ENCODE measurements at regions not wholly inside any gene's neighbourhood (a gene's known extent, or its start where the extent isn't known, plus 50 kb on each side); places are given as distances from the start of the nearest gene placed in this dataset.

DNA sequence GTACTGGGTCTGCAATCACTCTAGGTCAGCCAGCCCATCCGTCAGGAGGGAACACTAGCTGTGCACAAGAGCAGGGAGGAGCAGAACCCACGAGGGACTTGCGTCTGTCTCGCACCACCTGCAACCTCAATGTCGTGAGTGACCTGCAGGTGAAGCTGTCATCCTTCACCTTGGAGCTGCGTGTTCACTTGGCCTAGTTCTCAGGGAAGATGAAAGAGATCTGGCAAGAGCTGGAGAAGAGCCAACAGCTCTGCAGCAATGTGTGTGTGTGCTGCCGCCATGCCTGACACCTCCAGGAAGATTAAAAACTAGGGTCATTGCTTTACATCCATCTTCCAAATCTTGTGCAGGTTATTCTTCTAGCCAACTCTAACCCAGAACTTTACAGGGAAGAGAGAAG lies 117.6 kb upstream of the MRI1 start:
- H3K4me3 ChIP-seq (ENCODE audit: low read length): no peak overlapping the region
- TF ChIP-seq, protein P1, sequence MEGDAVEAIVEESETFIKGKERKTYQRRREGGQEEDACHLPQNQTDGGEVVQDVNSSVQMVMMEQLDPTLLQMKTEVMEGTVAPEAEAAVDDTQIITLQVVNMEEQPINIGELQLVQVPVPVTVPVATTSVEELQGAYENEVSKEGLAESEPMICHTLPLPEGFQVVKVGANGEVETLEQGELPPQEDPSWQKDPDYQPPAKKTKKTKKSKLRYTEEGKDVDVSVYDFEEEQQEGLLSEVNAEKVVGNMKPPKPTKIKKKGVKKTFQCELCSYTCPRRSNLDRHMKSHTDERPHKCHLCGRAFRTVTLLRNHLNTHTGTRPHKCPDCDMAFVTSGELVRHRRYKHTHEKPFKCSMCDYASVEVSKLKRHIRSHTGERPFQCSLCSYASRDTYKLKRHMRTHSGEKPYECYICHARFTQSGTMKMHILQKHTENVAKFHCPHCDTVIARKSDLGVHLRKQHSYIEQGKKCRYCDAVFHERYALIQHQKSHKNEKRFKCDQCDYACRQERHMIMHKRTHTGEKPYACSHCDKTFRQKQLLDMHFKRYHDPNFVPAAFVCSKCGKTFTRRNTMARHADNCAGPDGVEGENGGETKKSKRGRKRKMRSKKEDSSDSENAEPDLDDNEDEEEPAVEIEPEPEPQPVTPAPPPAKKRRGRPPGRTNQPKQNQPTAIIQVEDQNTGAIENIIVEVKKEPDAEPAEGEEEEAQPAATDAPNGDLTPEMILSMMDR (conservative IDR thresholded peaks at IDR 0.05; ENCODE audit: low read depth, low read length): no peak
- no peak for DNase-seq (ENCODE audit: low read depth)

DNA sequence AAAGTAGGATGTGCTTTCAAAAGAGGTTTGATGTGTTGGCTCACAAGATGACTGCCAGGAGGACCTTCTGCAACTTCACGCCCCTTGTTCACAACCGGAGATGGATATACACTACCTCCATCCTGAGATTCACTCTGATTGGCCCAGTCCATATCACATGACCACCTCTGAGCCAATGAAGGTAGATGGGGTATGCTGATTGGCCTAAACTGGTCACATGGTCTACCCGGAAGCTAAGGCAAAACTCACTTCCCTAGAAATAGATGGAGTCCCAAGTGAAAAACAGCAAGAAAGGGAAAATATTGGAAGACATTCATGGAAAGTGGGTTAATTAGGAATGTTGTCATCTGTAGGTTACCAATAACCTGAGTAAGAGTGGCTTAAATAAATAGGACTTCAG lies 119.7 kb upstream of the MRI1 start:
- TF ChIP-seq, protein P1 (conservative IDR thresholded peaks at IDR 0.05; ENCODE audit: low read depth, low read length): no peak
- no peak for DNase-seq (ENCODE audit: low read depth)
- no peak overlapping the region for H3K4me3 ChIP-seq (ENCODE audit: low read length)

DNA sequence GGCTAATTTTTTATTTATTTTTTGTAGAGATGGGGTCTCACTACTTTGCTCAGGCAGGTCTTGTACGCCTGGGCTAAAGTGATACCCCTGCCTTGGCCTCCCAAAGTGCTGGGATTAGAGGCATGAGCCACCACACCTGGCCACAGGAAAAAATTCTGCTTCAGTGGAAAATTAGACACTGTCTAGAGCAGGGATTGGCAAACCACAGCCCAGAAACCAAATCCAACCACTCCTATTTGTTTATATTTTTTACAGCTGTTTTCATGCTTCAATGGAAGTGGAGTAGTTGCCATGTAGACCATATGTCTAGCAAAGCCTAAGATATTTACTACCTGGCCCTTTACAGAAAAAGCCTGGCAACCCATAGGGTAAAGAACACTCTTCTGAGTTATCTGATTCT lies 123.7 kb upstream of the MRI1 start:
- DNase-seq (ENCODE audit: low read depth): no peak
- no peak overlapping the region for H3K4me3 ChIP-seq (ENCODE audit: low read length)
- TF ChIP-seq, protein P1 (conservative IDR thresholded peaks at IDR 0.05; ENCODE audit: low read depth, low read length): no peak

DNA sequence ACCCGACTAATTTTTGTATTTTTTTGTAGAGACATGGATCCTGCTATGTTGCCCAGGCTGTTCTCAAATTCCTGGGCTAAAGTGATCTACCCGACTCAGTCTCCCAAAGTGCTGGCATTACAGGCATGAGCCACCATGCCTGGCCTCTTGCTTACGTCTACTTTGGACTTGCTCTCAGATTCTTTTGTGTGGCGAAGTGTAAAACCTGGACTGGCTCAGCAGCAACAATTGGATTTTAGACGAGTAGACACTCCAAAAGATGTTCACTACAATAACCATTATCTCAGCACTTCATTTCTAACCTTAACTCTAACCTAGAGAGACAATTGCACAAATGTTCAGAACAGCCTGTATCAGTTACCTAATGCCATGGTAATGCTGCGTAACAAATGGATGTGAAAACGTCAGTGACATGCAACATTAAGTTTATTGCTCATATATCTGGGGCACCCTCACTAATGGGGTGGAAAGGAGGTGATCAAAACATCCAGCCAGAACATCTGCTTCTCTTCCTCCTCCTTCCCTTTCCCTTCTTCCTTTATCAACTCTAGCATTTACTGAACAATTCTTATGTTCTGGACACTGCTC lies 124.9 kb upstream of the MRI1 start:
- TF ChIP-seq, protein P1 (conservative IDR thresholded peaks at IDR 0.05; ENCODE audit: low read depth, low read length): no peak
- H3K4me3 ChIP-seq (ENCODE audit: low read length): no peak overlapping the region
- no peak for DNase-seq (ENCODE audit: low read depth)

DNA sequence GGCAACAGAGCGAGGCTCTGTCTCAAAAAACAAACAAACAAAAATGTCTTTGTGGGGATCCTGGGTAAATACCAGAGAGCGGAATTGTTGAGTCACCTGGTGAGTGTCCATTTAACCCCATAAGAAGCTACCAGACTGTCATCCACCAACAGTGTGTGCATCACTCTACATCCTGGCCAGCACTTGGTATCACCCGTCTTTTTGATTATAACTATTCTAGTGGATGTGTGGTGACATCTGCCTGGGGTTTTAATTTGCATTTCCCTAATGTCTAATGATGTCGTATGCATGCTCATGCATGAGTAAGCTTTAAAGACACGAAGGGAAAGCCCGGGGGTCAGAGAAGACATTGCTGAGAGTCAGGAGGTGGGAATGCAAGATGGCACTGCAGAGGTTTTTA lies 126.7 kb upstream of the MRI1 start:
- DNase-seq (ENCODE audit: low read depth): no peak
- no peak overlapping the region for H3K4me3 ChIP-seq (ENCODE audit: low read length)
- TF ChIP-seq, protein P1 (conservative IDR thresholded peaks at IDR 0.05; ENCODE audit: low read depth, low read length): no peak

DNA sequence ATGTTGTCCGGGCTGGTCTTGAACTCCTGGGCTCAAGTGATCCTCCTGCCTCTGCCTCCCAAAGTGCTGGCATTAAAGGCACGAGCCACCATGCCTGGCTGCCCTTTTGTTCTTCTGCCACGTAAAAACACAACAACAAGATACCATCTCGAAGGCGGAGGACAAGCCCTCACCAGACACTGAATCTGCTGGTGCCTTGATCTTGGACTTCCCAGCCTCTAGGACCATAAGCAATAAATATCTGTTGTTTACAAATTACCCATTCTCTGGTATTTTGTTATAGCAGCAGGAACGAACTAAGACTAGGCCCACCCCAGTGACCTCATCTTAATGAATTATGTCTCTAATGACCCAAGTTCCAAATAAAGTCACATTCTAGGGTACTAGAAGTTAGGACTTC lies 128.4 kb upstream of the CACNA1A start:
- no peak for DNase-seq (ENCODE audit: low read depth)
- no peak overlapping the region for H3K4me3 ChIP-seq (ENCODE audit: low read length)
- TF ChIP-seq, protein P1 (conservative IDR thresholded peaks at IDR 0.05; ENCODE audit: low read depth, low read length): no peak

DNA sequence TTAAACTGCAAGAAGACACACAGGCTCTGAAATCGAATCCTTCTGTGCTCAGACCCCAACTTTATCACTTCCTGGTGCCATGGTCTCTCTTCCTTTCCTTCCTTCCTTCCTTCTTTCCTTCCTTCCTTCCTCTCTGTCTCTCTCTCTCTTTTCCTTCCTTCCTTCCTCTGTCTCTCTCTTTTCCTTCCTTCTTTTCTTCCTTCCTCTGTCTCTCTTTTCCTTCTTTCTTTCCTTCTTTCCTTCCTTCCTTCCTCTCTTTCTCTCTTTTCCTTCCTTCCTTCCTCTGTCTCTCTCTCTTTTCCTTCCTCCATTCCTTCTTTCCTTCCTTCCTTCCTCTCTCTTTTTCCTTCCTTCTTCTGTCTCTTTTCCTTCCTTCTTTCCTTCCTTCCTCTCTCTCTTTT lies 127.2 kb upstream of the CACNA1A start:
- TF ChIP-seq, protein P1 (conservative IDR thresholded peaks at IDR 0.05; ENCODE audit: low read depth, low read length): no peak
- no peak for DNase-seq (ENCODE audit: low read depth)
- H3K4me3 ChIP-seq (ENCODE audit: low read length): no peak overlapping the region

Data from retinal pigment epithelial cell (primary cell).